Calu3 (cell line): ENCODE measurements at regions not wholly inside any gene's neighbourhood (a gene's known extent, or its start where the extent isn't known, plus 50 kb on each side); places are given as distances from the start of the nearest gene placed in this dataset.

Experiments
- BruUV-seq: library from RNA; stranded (reverse); fragments of 400-500 nt; replicated peaks from 2 replicates; lab custom pipeline; 2021; lab: Mats Ljungman, UMichigan
- CTCF ChIA-PET: fragments of 300-600 bp; sonication (Branson Sonifier 250); formaldehyde crosslinking; loops from one replicate; lab custom pipeline; 2022; ENCODE audit warnings: antibody characterized with exemption; lab: Charles Lee
- DNase-seq: peaks from one replicate; pipeline ENCODE4 v3.0.0; 2022
- H3K27ac Mint-ChIP-seq: one replicate; pipeline ENCODE4 v1.8.0; 2022; ENCODE audit warnings: mixed read lengths; ENCODE audit not compliant: unreplicated experiment
- H3K27me3 Mint-ChIP-seq: one replicate; pipeline ENCODE4 v1.8.0; 2022; ENCODE audit warnings: mixed read lengths; ENCODE audit not compliant: unreplicated experiment
- H3K36me3 Mint-ChIP-seq: one replicate; pipeline ENCODE4 v1.8.0; 2022; ENCODE audit warnings: mild to moderate bottlenecking, moderate library complexity, mixed read lengths; ENCODE audit not compliant: insufficient read depth, unreplicated experiment
- H3K4me1 Mint-ChIP-seq: one replicate; pipeline ENCODE4 v1.8.0; 2022; ENCODE audit warnings: mild to moderate bottlenecking, low read depth, mixed read lengths; ENCODE audit not compliant: unreplicated experiment
- H3K4me3 Mint-ChIP-seq: one replicate; pipeline ENCODE4 v1.8.0; 2022; ENCODE audit warnings: mild to moderate bottlenecking, low read depth, moderate library complexity, mixed read lengths; ENCODE audit not compliant: unreplicated experiment
- H3K9me3 Mint-ChIP-seq: one replicate; pipeline ENCODE4 v1.8.0; 2022; ENCODE audit warnings: low read depth, mixed read lengths; ENCODE audit not compliant: unreplicated experiment
- intact Hi-C: fragments of 100-400 bp; cut with micrococcal nuclease; formaldehyde crosslinking; loops from one replicate; pipeline ENCODE4 v1.10.0; 2022; ENCODE audit not compliant: unreplicated experiment
- TF ChIP-seq, protein P1 (sequence below): fragments of 200-600 bp; IDR thresholded peaks from one replicate; pipeline ENCODE4 v1.8.0; 2022; ENCODE audit warnings: antibody characterized with exemption; ENCODE audit not compliant: unreplicated experiment

DNA sequence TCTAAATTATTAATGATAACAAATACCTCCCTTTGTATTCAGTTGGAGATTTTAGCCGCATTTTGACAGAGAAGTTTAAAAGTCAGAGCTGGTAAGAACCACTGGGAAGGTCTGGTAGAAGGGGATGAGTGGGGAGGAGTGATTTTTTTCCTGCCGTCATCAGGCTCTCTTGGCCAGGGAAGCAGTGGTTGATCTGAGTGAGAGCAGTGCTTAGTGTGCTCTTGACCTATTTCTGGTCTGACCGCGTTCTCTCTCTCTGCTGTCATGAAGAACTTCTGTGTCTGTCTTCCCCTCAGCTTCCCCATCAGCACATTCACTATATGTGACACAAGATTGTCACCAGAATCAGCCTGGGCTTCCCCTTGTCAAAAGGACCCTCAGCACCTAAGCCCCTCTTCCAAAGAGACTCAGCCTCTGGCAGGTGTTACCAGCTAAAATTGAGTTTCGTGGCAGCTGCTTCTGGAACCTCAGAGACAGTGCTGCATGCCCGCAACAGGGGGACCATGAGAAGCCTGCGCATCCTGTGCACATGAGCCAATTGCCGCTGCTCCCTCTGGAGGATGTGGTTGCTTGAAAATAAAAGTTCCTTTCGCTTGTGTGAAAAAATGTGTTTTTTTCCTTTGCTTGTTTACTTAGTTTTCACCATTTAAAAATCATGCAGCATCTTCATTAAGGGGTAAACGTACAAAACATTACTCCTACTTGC, 268.9 kb downstream of the C4orf33 start:
- Mint-ChIP-seq H3K4me1 (peaks cover 10% of the 10 kb centered on the region), H3K36me3 (no peaks in the 10 kb centered on the region), H3K27me3 (peaks cover 13% of the 10 kb centered on the region), H3K9me3 (no peaks in the 10 kb centered on the region), H3K27ac (no peak overlapping the region), H3K4me3 (no peak overlapping the region)
- BruUV-seq = no TSS peak
- intact Hi-C loops = loop anchor here (5.0 to 10.0 kb wide), 4 partner anchors 157 to 1200 kb away; no protein-coding TSS in a partner anchor
- CTCF ChIA-PET = no interaction called here
- TF ChIP-seq, protein P1, sequence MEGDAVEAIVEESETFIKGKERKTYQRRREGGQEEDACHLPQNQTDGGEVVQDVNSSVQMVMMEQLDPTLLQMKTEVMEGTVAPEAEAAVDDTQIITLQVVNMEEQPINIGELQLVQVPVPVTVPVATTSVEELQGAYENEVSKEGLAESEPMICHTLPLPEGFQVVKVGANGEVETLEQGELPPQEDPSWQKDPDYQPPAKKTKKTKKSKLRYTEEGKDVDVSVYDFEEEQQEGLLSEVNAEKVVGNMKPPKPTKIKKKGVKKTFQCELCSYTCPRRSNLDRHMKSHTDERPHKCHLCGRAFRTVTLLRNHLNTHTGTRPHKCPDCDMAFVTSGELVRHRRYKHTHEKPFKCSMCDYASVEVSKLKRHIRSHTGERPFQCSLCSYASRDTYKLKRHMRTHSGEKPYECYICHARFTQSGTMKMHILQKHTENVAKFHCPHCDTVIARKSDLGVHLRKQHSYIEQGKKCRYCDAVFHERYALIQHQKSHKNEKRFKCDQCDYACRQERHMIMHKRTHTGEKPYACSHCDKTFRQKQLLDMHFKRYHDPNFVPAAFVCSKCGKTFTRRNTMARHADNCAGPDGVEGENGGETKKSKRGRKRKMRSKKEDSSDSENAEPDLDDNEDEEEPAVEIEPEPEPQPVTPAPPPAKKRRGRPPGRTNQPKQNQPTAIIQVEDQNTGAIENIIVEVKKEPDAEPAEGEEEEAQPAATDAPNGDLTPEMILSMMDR = no peak
- no peak for DNase-seq

DNA sequence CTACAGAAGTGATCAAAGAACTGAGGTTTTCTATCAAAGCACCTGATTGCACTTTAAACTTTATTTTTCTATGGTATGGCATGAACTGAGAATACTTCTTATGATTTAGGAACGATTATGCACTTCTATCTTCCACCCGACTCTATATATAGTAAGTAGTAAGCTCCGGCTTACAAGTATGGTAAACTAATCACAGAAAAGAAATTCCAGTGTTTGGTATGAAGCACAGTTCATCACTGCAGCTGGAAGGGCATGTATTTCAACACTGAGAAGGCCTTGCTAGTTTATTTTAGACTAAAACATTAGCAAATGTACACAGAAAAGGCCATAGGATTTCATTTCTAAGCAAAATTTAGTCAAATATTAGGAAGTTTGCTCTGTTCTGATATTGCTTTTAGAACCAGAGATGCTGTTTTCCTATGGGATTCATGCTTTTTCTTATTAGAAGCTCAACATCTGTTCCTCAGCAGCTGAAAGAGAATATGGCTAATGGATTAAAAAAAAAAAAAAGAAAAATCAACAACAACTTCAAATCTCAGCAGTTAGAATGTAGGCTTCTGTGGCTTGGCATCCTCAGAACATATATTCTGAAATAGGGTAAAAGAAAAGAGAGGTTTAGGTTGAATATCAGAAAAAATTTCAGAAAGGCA, 273.5 kb downstream of the C4orf33 start:
- Mint-ChIP-seq H3K36me3 (no peaks in the 10 kb centered on the region), H3K27ac (no peak overlapping the region), H3K4me3 (no peak overlapping the region), H3K4me1 (no peaks in the 10 kb centered on the region), H3K9me3 (no peaks in the 10 kb centered on the region), H3K27me3 (no peaks in the 10 kb centered on the region)
- DNase-seq = no peak
- no TSS peak for BruUV-seq
- CTCF ChIA-PET = no interaction called here
- TF ChIP-seq, protein P1 = no peak
- intact Hi-C loops = loop anchor here (10.0 kb wide), 3 partner anchors 555 to 1195 kb away; no protein-coding TSS in a partner anchor

DNA sequence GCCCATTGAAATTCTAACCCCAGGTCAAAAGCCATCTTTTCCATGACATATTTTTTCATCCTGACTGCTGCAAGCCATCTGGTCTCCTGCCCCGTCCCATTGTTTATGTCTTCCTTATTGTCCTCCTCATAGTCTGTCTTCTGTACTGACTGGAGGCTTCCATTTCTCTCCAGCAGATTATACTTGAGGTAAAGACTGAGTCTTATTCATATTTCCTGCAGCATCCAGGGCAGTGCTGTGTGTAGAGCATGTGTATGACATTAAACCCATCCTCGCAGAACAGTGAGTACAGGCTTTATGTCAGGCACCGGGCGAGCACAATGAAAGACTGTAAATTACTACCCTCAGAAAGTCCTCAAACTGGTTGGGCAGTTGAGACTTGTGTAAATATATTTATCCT, 275.1 kb downstream of the C4orf33 start:
- H3K36me3 Mint-ChIP-seq = no peaks in the 10 kb centered on the region
- BruUV-seq = no TSS peak

DNA sequence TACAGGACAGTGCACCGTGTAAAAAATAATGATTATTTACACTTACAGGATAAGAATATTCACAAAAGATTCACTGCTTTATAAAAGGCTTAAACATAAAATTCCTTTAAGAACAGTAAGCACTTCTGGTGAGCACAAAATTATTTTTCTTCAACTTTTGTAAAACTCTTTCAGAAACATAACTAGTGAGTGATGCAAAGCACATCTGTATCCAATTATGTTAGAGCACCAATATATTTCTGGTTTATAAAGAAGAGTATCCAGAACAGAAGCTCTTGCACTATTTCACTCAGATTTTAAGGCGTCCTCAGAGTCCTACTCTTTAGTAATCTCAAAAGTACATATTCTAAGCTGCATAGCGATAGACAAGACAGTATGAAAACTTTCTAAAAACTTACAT, 276.0 kb downstream of the C4orf33 start:
- H3K4me3 Mint-ChIP-seq = no peak overlapping the region
- no TSS peak for BruUV-seq

More for the DNA sequence above, 275.1 kb downstream of the C4orf33 start:
- intact Hi-C loops = no loop called here
- Mint-ChIP-seq H3K27ac (no peak overlapping the region), H3K9me3 (no peaks in the 10 kb centered on the region), H3K27me3 (no peaks in the 10 kb centered on the region), H3K4me3 (no peak overlapping the region), H3K4me1 (no peaks in the 10 kb centered on the region)
- TF ChIP-seq, protein P1 = no peak
- CTCF ChIA-PET = no interaction called here
- no peak for DNase-seq

More for the DNA sequence above, 276.0 kb downstream of the C4orf33 start:
- intact Hi-C loops = no loop called here
- no peaks in the 10 kb centered on the region for H3K27me3 Mint-ChIP-seq
- TF ChIP-seq, protein P1 = no peak
- no peaks in the 10 kb centered on the region for H3K9me3 Mint-ChIP-seq
- no peaks in the 10 kb centered on the region for H3K36me3 Mint-ChIP-seq
- H3K27ac Mint-ChIP-seq = no peak overlapping the region
- CTCF ChIA-PET = interaction anchor here (0.6 kb wide), 1 partner anchor 72 kb away, joined by 3 read pairs; no protein-coding TSS in a partner anchor
- no peaks in the 10 kb centered on the region for H3K4me1 Mint-ChIP-seq
- DNase-seq = no peak
